ENCODE measurements at regions not wholly inside any gene's neighbourhood (a gene's known extent, or its start where the extent isn't known, plus 50 kb on each side); places are given as distances from the start of the nearest gene placed in this dataset.

DNA sequence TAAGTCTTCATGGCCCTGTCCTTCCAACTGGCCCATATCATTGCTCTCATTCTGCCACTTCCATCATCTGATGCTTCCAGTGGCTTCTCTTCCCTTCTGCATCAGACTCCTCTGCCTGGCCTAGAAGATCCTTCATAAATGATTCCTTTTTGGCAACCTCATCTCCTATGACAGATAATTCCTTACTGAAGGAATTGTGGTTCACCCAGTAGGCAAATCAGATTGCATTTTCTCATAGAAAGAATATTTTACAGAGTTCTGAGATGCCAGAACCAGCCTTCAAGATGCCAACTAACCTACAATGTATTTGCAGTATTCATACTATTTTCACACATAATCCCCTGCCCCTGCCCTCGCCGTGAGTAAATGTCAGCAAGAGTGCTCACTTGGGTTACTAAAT, 423.0 kb upstream of the TGFBR2 start:
- Histone ChIP-seq H3K18ac (ENCODE audit: low read depth in 1 of 2, low read length in 2 of 2) (no peak overlapping the region), H4K91ac (ENCODE audit: low read length) (no peak overlapping the region), H2AFZ (ENCODE audit: low read depth, low read length) (no peak overlapping the region), H3K79me1 (replicated peaks; ENCODE audit: low read length, poor library complexity, severe bottlenecking) (no peaks in the 10 kb centered on the region), H3K23ac (ENCODE audit: low read length in 2 of 2) (no peak overlapping the region), H3K27me3 (ENCODE audit: control insufficient read depth in 1 of 2, insufficient read depth in 1 of 2, low read length in 2 of 2) (no peaks in the 10 kb centered on the region), H3K36me3 (ENCODE audit: control insufficient read depth in 1 of 2, insufficient read depth in 2 of 2, low read depth in 1 of 2, low read length in 2 of 2) (no peaks in the 10 kb centered on the region), H3K4me1 (ENCODE audit: control insufficient read depth, insufficient read depth, low read depth, low read length) (no peaks in the 10 kb centered on the region), H3K4ac (ENCODE audit: low read depth in 1 of 2, low read length in 2 of 2) (no peak overlapping the region), H3K4me2 (ENCODE audit: low read length, poor library complexity, severe bottlenecking) (no peak overlapping the region), H3K9me3 (ENCODE audit: control insufficient read depth, low read length) (no peaks in the 10 kb centered on the region), H3K14ac (ENCODE audit: low read length in 2 of 2) (no peak overlapping the region), H2AK5ac (ENCODE audit: low read length, severe bottlenecking) (no peak overlapping the region), H3K27ac (ENCODE audit: low read length, poor library complexity, severe bottlenecking) (no peak overlapping the region), H3K4me3 (ENCODE audit: insufficient read depth in 1 of 2, low read depth in 1 of 2, low read length in 2 of 2) (no peak overlapping the region), H2BK12ac (ENCODE audit: low read length in 2 of 2) (peak overlapping the region in 1 of 2 experiments; percentile 47), H2BK120ac (ENCODE audit: low read depth, low read length) (no peak overlapping the region), H3K9ac (ENCODE audit: low read length) (no peak overlapping the region), H4K8ac (ENCODE audit: low read length) (no peak overlapping the region), H2BK5ac (ENCODE audit: low read depth, low read length, poor library complexity, severe bottlenecking) (no peak overlapping the region), H2BK15ac (ENCODE audit: low read depth, poor library complexity, severe bottlenecking) (no peak overlapping the region)
- no CpG with 5 or more reads among the region's 2 CpGs for WGBS
- no peak for DNase-seq

DNA sequence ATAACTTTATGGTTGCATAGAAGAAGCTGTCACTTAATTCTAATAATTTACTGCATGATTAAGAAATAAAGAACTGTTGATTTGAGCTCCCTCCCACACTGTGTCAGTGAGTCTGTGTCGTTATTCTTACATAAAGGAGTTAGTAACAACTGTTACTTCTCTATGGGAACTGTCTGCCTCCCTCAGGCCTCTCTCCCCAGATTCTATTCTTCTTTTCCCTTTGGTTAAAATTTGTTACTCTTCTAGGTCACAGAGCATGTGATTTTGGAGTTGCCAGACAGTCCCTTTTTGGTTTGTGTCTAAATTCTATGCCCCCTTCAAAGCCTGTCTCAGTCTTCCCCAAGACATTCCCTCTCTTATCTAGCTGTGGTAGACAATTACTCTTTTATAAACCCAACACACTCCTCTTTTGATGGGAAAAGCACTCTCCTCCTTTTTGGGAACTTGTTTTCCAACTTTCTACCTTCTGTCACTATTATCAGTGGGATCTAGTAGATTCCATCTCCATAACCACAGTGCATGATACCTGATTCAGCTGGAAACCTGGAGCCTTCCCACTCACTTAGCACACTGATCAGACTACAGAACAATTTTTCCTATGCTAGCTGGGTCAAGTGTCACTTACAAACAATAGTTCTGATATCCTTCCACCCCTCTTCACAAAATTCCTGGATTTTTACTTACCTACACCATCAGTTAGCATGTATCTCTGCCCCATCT, 422.1 kb upstream of the TGFBR2 start:
- no peak overlapping the region for H3K18ac ChIP-seq (ENCODE audit: low read depth in 1 of 2, low read length in 2 of 2)
- H2AFZ ChIP-seq (ENCODE audit: low read depth, low read length): no peak overlapping the region
- H3K27me3 ChIP-seq (ENCODE audit: control insufficient read depth in 1 of 2, insufficient read depth in 1 of 2, low read length in 2 of 2): no peaks in the 10 kb centered on the region
- H3K4ac ChIP-seq (ENCODE audit: low read depth in 1 of 2, low read length in 2 of 2): no peak overlapping the region
- H3K36me3 ChIP-seq (ENCODE audit: control insufficient read depth in 1 of 2, insufficient read depth in 2 of 2, low read depth in 1 of 2, low read length in 2 of 2): no peaks in the 10 kb centered on the region
- WGBS: no CpG with 5 or more reads among the region's 1 CpG
- no peak overlapping the region for H3K4me3 ChIP-seq (ENCODE audit: insufficient read depth in 1 of 2, low read depth in 1 of 2, low read length in 2 of 2)
- no peak overlapping the region for H3K9ac ChIP-seq (ENCODE audit: low read length)
- no peaks in the 10 kb centered on the region for H3K79me1 ChIP-seq (replicated peaks; ENCODE audit: low read length, poor library complexity, severe bottlenecking)
- peaks cover 1% of the 10 kb centered on the region for H3K4me1 ChIP-seq (ENCODE audit: control insufficient read depth, insufficient read depth, low read depth, low read length)
- H2AK5ac ChIP-seq (ENCODE audit: low read length, severe bottlenecking): no peak overlapping the region
- no peak overlapping the region for H3K14ac ChIP-seq (ENCODE audit: low read length in 2 of 2)
- H4K8ac ChIP-seq (ENCODE audit: low read length): no peak overlapping the region
- no peak overlapping the region for H2BK15ac ChIP-seq (ENCODE audit: low read depth, poor library complexity, severe bottlenecking)
- no peak overlapping the region for H3K23ac ChIP-seq (ENCODE audit: low read length in 2 of 2)
- no peak overlapping the region for H2BK5ac ChIP-seq (ENCODE audit: low read depth, low read length, poor library complexity, severe bottlenecking)
- DNase-seq: no peak
- no peak overlapping the region for H4K91ac ChIP-seq (ENCODE audit: low read length)
- H2BK120ac ChIP-seq (ENCODE audit: low read depth, low read length): no peak overlapping the region
- H3K27ac ChIP-seq (ENCODE audit: low read length, poor library complexity, severe bottlenecking): no peak overlapping the region
- H3K4me2 ChIP-seq (ENCODE audit: low read length, poor library complexity, severe bottlenecking): no peak overlapping the region
- no peak overlapping the region for H2BK12ac ChIP-seq (ENCODE audit: low read length in 2 of 2)
- no peaks in the 10 kb centered on the region for H3K9me3 ChIP-seq (ENCODE audit: control insufficient read depth, low read length)

DNA sequence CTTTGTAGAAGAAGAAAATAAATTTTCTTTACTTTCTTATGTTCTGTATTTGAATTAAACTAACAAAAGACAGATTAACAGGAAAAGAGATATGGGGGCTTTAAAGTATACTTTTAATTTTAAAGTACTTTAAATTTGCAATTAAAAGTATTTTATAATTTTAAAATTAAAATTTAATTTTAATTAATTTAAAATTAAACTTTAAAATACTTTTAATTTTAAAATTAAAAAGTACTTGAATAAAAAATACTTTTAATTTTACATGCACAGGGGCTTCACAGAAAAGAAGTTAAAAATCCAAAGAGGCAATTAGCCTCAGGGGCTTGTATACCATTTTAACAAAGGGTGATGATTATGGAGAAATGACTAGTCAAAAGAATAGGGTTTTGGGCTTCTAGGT, 420.5 kb upstream of the TGFBR2 start:
- DNase-seq: no peak
- H4K8ac ChIP-seq (ENCODE audit: low read length): no peak overlapping the region
- peaks cover 1% of the 10 kb centered on the region for H3K4me1 ChIP-seq (ENCODE audit: control insufficient read depth, insufficient read depth, low read depth, low read length)
- no peak overlapping the region for H2AFZ ChIP-seq (ENCODE audit: low read depth, low read length)
- H2BK12ac ChIP-seq (ENCODE audit: low read length in 2 of 2): no peak overlapping the region
- no peak overlapping the region for H2BK5ac ChIP-seq (ENCODE audit: low read depth, low read length, poor library complexity, severe bottlenecking)
- H3K4me2 ChIP-seq (ENCODE audit: low read length, poor library complexity, severe bottlenecking): no peak overlapping the region
- no peak overlapping the region for H3K4ac ChIP-seq (ENCODE audit: low read depth in 1 of 2, low read length in 2 of 2)
- no peak overlapping the region for H3K4me3 ChIP-seq (ENCODE audit: insufficient read depth in 1 of 2, low read depth in 1 of 2, low read length in 2 of 2)
- H3K36me3 ChIP-seq (ENCODE audit: control insufficient read depth in 1 of 2, insufficient read depth in 2 of 2, low read depth in 1 of 2, low read length in 2 of 2): no peaks in the 10 kb centered on the region
- no peak overlapping the region for H3K14ac ChIP-seq (ENCODE audit: low read length in 2 of 2)
- H3K27me3 ChIP-seq (ENCODE audit: control insufficient read depth in 1 of 2, insufficient read depth in 1 of 2, low read length in 2 of 2): no peaks in the 10 kb centered on the region
- H3K18ac ChIP-seq (ENCODE audit: low read depth in 1 of 2, low read length in 2 of 2): no peak overlapping the region
- H3K27ac ChIP-seq (ENCODE audit: low read length, poor library complexity, severe bottlenecking): no peak overlapping the region
- no peak overlapping the region for H3K23ac ChIP-seq (ENCODE audit: low read length in 2 of 2)
- H3K9me3 ChIP-seq (ENCODE audit: control insufficient read depth, low read length): no peaks in the 10 kb centered on the region
- H3K79me1 ChIP-seq (replicated peaks; ENCODE audit: low read length, poor library complexity, severe bottlenecking): no peaks in the 10 kb centered on the region
- H2BK120ac ChIP-seq (ENCODE audit: low read depth, low read length): no peak overlapping the region
- H2AK5ac ChIP-seq (ENCODE audit: low read length, severe bottlenecking): no peak overlapping the region
- no peak overlapping the region for H4K91ac ChIP-seq (ENCODE audit: low read length)
- H2BK15ac ChIP-seq (ENCODE audit: low read depth, poor library complexity, severe bottlenecking): no peak overlapping the region
- H3K9ac ChIP-seq (ENCODE audit: low read length): no peak overlapping the region

DNA sequence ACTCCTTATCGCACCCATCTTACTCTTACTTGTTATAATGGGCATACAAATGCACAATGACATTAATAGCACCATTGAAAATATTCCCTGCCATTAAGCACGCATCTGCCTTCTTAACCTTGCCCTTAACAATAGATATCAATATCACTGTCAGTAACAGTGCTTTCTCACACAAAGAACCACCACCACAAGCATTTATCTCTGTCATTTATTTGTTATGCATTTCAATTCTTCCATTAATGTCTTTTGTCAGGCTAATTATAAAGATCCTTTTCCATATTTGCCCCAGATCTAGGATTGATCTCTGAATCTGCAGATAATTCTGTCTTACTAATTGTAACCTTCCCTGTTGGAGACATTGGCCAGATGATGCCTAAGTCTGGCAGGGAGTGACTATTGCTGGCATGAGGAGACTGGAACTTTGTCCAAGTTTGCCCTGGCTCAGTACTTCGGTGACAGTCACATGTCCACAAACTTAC, 419.6 kb upstream of the TGFBR2 start:
- no peak overlapping the region for H2BK12ac ChIP-seq (ENCODE audit: low read length in 2 of 2)
- peaks cover 1% of the 10 kb centered on the region for H3K4me1 ChIP-seq (ENCODE audit: control insufficient read depth, insufficient read depth, low read depth, low read length)
- H4K91ac ChIP-seq (ENCODE audit: low read length): no peak overlapping the region
- H3K27me3 ChIP-seq (ENCODE audit: control insufficient read depth in 1 of 2, insufficient read depth in 1 of 2, low read length in 2 of 2): no peaks in the 10 kb centered on the region
- no peak overlapping the region for H3K14ac ChIP-seq (ENCODE audit: low read length in 2 of 2)
- no peaks in the 10 kb centered on the region for H3K36me3 ChIP-seq (ENCODE audit: control insufficient read depth in 1 of 2, insufficient read depth in 2 of 2, low read depth in 1 of 2, low read length in 2 of 2)
- H2AFZ ChIP-seq (ENCODE audit: low read depth, low read length): no peak overlapping the region
- no peak overlapping the region for H4K8ac ChIP-seq (ENCODE audit: low read length)
- H3K79me1 ChIP-seq (replicated peaks; ENCODE audit: low read length, poor library complexity, severe bottlenecking): no peaks in the 10 kb centered on the region
- no peak overlapping the region for H3K23ac ChIP-seq (ENCODE audit: low read length in 2 of 2)
- H3K4me3 ChIP-seq (ENCODE audit: insufficient read depth in 1 of 2, low read depth in 1 of 2, low read length in 2 of 2): no peak overlapping the region
- H3K9me3 ChIP-seq (ENCODE audit: control insufficient read depth, low read length): no peaks in the 10 kb centered on the region
- 91% methylated on average over 3 of the region's 3 CpGs for WGBS
- no peak overlapping the region for H2BK15ac ChIP-seq (ENCODE audit: low read depth, poor library complexity, severe bottlenecking)
- no peak overlapping the region for H3K9ac ChIP-seq (ENCODE audit: low read length)
- H3K18ac ChIP-seq (ENCODE audit: low read depth in 1 of 2, low read length in 2 of 2): no peak overlapping the region
- no peak overlapping the region for H3K4me2 ChIP-seq (ENCODE audit: low read length, poor library complexity, severe bottlenecking)
- H3K27ac ChIP-seq (ENCODE audit: low read length, poor library complexity, severe bottlenecking): no peak overlapping the region
- H2AK5ac ChIP-seq (ENCODE audit: low read length, severe bottlenecking): no peak overlapping the region
- no peak overlapping the region for H2BK120ac ChIP-seq (ENCODE audit: low read depth, low read length)
- DNase-seq: no peak
- H3K4ac ChIP-seq (ENCODE audit: low read depth in 1 of 2, low read length in 2 of 2): no peak overlapping the region
- H2BK5ac ChIP-seq (ENCODE audit: low read depth, low read length, poor library complexity, severe bottlenecking): no peak overlapping the region
